SK-N-SH (cell line): ENCODE measurements at regions not wholly inside any gene's neighbourhood (a gene's known extent, or its start where the extent isn't known, plus 50 kb on each side); places are given as distances from the start of the nearest gene placed in this dataset.

Source experiments
- CTCF ChIA-PET: fragments of 300-600, 350-600 bp; formaldehyde crosslinking; extraction: SDS; loops from one replicate; lab custom pipeline; 2021; lab: Yijun Ruan, JAX
- POLR2A ChIA-PET: fragments of 350-600 bp; sonication (Branson Sonifier 250); formaldehyde crosslinking; extraction: SDS; loops from one replicate; lab custom pipeline; 2020; ENCODE audit warnings: antibody characterized with exemption, inconsistent platforms; lab: Yijun Ruan, JAX
- DNase-seq: peaks from one replicate; pipeline ENCODE4 v3.0.0; 2012
- H2AFZ ChIP-seq: fragments of 200-600 bp; sonication (generic); 2 replicates; pipeline ENCODE4 v1.8.1; 2016; ENCODE audit warnings: antibody characterized with exemption, mild to moderate bottlenecking, low read depth
- H3F3A ChIP-seq: fragments of 200-600 bp; sonication (generic); replicated peaks from 2 replicates; pipeline ENCODE3; 2016; ENCODE audit warnings: antibody characterized with exemption, mild to moderate bottlenecking; ENCODE audit not compliant: insufficient read depth
- H3K27ac ChIP-seq, 2 experiments: fragments of 200-500 bp in 1 of 2; fragments of 200-600 bp in 1 of 2; sonication (Bioruptor generic) in 1 of 2; sonication (generic), shearing (Covaris generic) in 1 of 2; 2 replicates each; pipeline versions ENCODE4 v1.5.1 to v1.6.1; 2014 to 2016; ENCODE audit warnings: low read depth in 2 of 2, inconsistent platforms in 1 of 2, low read length in 1 of 2, mild to moderate bottlenecking in 1 of 2, mixed read lengths in 1 of 2
- H3K27me3 ChIP-seq: fragments of 200-600 bp; sonication (generic), shearing (Covaris generic); 2 replicates; pipeline ENCODE4 v1.6.1; 2016; ENCODE audit warnings: mixed run types; ENCODE audit not compliant: insufficient read depth
- H3K36me3 ChIP-seq, 2 experiments: fragments of 200-500 bp in 1 of 2; fragments of 200-600 bp in 1 of 2; sonication (Bioruptor generic) in 1 of 2; sonication (generic) in 1 of 2; replicated peaks in 1 of 2; 2 replicates each; pipeline versions ENCODE3 to v1.5.1; 2014 to 2016; ENCODE audit warnings: low read length in 1 of 2, mild to moderate bottlenecking in 1 of 2; ENCODE audit not compliant: insufficient read depth in 2 of 2, control insufficient read depth in 1 of 2
- H3K4me1 ChIP-seq, 2 experiments: fragments of 200-500 bp in 1 of 2; fragments of 200-600 bp in 1 of 2; sonication (Bioruptor generic) in 1 of 2; sonication (generic), shearing (Covaris generic) in 1 of 2; 2 replicates each; pipeline versions ENCODE4 v1.5.1 to v1.6.1; 2014 to 2016; ENCODE audit warnings: low read depth in 1 of 2, low read length in 1 of 2, mixed run types in 1 of 2; ENCODE audit not compliant: insufficient read depth in 2 of 2, control insufficient read depth in 1 of 2
- H3K4me2 ChIP-seq: fragments of 200-600 bp; sonication (generic), shearing (Covaris generic); 2 replicates; pipeline ENCODE4 v1.6.1; 2017; ENCODE audit warnings: mixed run types
- H3K4me3 ChIP-seq, 2 experiments: fragments of 200-500 bp in 1 of 2; fragments of 200-600 bp in 1 of 2; sonication (Bioruptor generic) in 1 of 2; sonication (generic), shearing (Covaris generic) in 1 of 2; 2 replicates each; pipeline versions ENCODE4 v1.5.1 to v1.8.1; 2014 to 2016; ENCODE audit warnings: low read depth in 2 of 2, inconsistent platforms in 1 of 2, low read length in 1 of 2, mild to moderate bottlenecking in 1 of 2, mixed read lengths in 1 of 2, moderate library complexity in 1 of 2
- H3K79me2 ChIP-seq: fragments of 200-600 bp; sonication (generic); 2 replicates; pipeline ENCODE4 v1.8.1; 2017; ENCODE audit warnings: mild to moderate bottlenecking; ENCODE audit not compliant: insufficient read depth
- H3K9ac ChIP-seq: fragments of 200-600 bp; sonication (generic); 2 replicates; pipeline ENCODE4 v1.6.1; 2017; ENCODE audit warnings: mixed run types
- H3K9me2 ChIP-seq: fragments of 200-600 bp; sonication (generic); 2 replicates; pipeline ENCODE4 v1.6.1; 2017; ENCODE audit warnings: mixed run types
- H3K9me3 ChIP-seq: fragments of 200-600 bp; sonication (generic); 2 replicates; pipeline ENCODE4 v1.6.1; 2017; ENCODE audit warnings: mixed run types, mild to moderate bottlenecking, moderate library complexity
- H4K20me1 ChIP-seq: fragments of 200-600 bp; sonication (generic); 2 replicates; pipeline ENCODE4 v1.6.1; 2017; ENCODE audit warnings: mild to moderate bottlenecking, mixed run types; ENCODE audit not compliant: insufficient read depth
- FOXJ3 ChIP-seq: sonication (generic); formaldehyde crosslinking; IDR thresholded peaks from 2 replicates; pipeline ENCODE4 v1.5.1; 2020; ENCODE audit warnings: mild to moderate bottlenecking, missing genetic modification reagents
- FOXM1 ChIP-seq: IDR thresholded peaks from 2 replicates; pipeline ENCODE4 v1.4.0; 2012; ENCODE audit warnings: low read depth, mild to moderate bottlenecking
- JUND ChIP-seq: IDR thresholded peaks from 2 replicates; pipeline ENCODE4 v1.4.0; 2012
- MXI1 ChIP-seq: IDR thresholded peaks from 2 replicates; pipeline ENCODE4 v1.6.1; 2012; ENCODE audit warnings: mild to moderate bottlenecking, low read depth, low read length, improper control_type of control experiment
- NRF1 ChIP-seq: IDR thresholded peaks from 2 replicates; pipeline ENCODE4 v1.6.1; 2012; ENCODE audit warnings: low read depth, mild to moderate bottlenecking, low read length
- POLR2AphosphoS5 ChIP-seq: IDR thresholded peaks from 2 replicates; pipeline ENCODE4 v1.6.1; 2012; ENCODE audit warnings: low read depth, low read length
- RCOR1 ChIP-seq: fragments of 150-350 bp; IDR thresholded peaks from 2 replicates; pipeline ENCODE4 v1.6.1; 2017; ENCODE audit warnings: antibody characterized with exemption, low read length
- RFX5 ChIP-seq: IDR thresholded peaks from 2 replicates; pipeline ENCODE4 v1.6.1; 2012; ENCODE audit warnings: mild to moderate bottlenecking, improper control_type of control experiment, low read length
- SIN3A ChIP-seq: IDR thresholded peaks from 2 replicates; pipeline ENCODE4 v1.6.1; 2012; ENCODE audit warnings: low read depth, mild to moderate bottlenecking, low read length, moderate library complexity, borderline replicate concordance
- SMC3 ChIP-seq: IDR thresholded peaks from 2 replicates; pipeline ENCODE4 v1.6.1; 2012; ENCODE audit warnings: low read depth, low read length, improper control_type of control experiment
- WGBS: methylation state at CpG from one replicate; pipeline ENCODE4 v1.1.6; 2017; ENCODE audit warnings: low lambda C conversion rate; 5-methylcytosine and 5-hydroxymethylcytosine counted together
- TF ChIP-seq, protein P1 (sequence below): IDR thresholded peaks from 2 replicates; pipeline ENCODE4 v1.6.1; 2012; ENCODE audit warnings: mild to moderate bottlenecking, low read depth, low read length, moderate library complexity
- TF ChIP-seq, protein P2 (sequence below): fragments of 200-600 bp; sonication (generic); IDR thresholded peaks from 2 replicates; pipeline ENCODE4 v1.6.1; 2017; ENCODE audit warnings: antibody characterized with exemption, mild to moderate bottlenecking, moderate library complexity
- TF ChIP-seq, protein P3 (sequence below): IDR thresholded peaks from 2 replicates; pipeline ENCODE4 v1.4.0; 2012; ENCODE audit warnings: low read depth
- TF ChIP-seq, protein P4 (sequence below): IDR thresholded peaks from 2 replicates; pipeline ENCODE4; 2012
- TF ChIP-seq, protein P5 (sequence below): fragments of 150-350 bp; IDR thresholded peaks from 2 replicates; pipeline ENCODE4 v1.6.1; 2016; ENCODE audit warnings: mild to moderate bottlenecking, low read depth, low read length

DNA sequence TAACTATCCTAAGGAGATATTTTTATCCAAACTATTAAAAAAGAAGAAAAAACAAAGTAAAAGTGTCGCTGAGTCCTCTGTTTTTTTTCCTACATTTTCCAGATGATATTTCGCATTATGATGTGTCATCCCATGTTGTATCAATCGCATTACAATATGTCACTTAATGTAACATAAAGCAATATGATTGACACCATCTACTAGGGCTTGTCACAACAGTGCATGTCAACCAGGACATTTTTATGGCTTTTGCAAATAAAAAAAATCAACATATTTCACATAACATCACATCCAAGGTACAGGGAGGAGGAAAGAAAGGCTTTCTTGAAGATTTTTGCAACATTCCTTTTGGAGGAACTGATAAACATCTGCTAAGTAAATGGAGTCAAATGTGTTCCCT, 308.9 kb downstream of the ETAA1 start:
- Histone ChIP-seq H3K9ac (no peak overlapping the region), H3K27me3 (no peaks in the 10 kb centered on the region), H3K4me3 (no peak overlapping the region), H3F3A (no peaks in the 10 kb centered on the region), H3K9me2 (no peaks in the 10 kb centered on the region; the same call in none of the 2 replicates), H3K4me2 (no peak overlapping the region), H3K9me3 (no peaks in the 10 kb centered on the region), H3K27ac (no peak overlapping the region), H3K79me2 (no peaks in the 10 kb centered on the region), H4K20me1 (no peaks in the 10 kb centered on the region), H3K4me1 (peaks cover 0 to 15% of the 10 kb centered on the region in 2 experiments; a peak in 2 of 4 replicates), H3K36me3 (no peaks in the 10 kb centered on the region), H2AFZ (no peak overlapping the region)
- POLR2A ChIA-PET = no interaction called here
- WGBS = 65% methylated on average over 3 of the region's 3 CpGs
- TF ChIP-seq JUND (no peak), FOXM1 (no peak), SIN3A (no peak), MXI1 (no peak), NRF1 (no peak), SMC3 (no peak), RFX5 (no peak), FOXJ3 (CRISPR knock-in tag) (no peak), POLR2AphosphoS5 (no peak), RCOR1 (no peak)
- TF ChIP-seq, protein P1, sequence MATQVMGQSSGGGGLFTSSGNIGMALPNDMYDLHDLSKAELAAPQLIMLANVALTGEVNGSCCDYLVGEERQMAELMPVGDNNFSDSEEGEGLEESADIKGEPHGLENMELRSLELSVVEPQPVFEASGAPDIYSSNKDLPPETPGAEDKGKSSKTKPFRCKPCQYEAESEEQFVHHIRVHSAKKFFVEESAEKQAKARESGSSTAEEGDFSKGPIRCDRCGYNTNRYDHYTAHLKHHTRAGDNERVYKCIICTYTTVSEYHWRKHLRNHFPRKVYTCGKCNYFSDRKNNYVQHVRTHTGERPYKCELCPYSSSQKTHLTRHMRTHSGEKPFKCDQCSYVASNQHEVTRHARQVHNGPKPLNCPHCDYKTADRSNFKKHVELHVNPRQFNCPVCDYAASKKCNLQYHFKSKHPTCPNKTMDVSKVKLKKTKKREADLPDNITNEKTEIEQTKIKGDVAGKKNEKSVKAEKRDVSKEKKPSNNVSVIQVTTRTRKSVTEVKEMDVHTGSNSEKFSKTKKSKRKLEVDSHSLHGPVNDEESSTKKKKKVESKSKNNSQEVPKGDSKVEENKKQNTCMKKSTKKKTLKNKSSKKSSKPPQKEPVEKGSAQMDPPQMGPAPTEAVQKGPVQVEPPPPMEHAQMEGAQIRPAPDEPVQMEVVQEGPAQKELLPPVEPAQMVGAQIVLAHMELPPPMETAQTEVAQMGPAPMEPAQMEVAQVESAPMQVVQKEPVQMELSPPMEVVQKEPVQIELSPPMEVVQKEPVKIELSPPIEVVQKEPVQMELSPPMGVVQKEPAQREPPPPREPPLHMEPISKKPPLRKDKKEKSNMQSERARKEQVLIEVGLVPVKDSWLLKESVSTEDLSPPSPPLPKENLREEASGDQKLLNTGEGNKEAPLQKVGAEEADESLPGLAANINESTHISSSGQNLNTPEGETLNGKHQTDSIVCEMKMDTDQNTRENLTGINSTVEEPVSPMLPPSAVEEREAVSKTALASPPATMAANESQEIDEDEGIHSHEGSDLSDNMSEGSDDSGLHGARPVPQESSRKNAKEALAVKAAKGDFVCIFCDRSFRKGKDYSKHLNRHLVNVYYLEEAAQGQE = no peak
- TF ChIP-seq, protein P2, sequence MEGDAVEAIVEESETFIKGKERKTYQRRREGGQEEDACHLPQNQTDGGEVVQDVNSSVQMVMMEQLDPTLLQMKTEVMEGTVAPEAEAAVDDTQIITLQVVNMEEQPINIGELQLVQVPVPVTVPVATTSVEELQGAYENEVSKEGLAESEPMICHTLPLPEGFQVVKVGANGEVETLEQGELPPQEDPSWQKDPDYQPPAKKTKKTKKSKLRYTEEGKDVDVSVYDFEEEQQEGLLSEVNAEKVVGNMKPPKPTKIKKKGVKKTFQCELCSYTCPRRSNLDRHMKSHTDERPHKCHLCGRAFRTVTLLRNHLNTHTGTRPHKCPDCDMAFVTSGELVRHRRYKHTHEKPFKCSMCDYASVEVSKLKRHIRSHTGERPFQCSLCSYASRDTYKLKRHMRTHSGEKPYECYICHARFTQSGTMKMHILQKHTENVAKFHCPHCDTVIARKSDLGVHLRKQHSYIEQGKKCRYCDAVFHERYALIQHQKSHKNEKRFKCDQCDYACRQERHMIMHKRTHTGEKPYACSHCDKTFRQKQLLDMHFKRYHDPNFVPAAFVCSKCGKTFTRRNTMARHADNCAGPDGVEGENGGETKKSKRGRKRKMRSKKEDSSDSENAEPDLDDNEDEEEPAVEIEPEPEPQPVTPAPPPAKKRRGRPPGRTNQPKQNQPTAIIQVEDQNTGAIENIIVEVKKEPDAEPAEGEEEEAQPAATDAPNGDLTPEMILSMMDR = no peak
- TF ChIP-seq, protein P3, sequence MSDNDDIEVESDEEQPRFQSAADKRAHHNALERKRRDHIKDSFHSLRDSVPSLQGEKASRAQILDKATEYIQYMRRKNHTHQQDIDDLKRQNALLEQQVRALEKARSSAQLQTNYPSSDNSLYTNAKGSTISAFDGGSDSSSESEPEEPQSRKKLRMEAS = no peak
- TF ChIP-seq, protein P4, sequence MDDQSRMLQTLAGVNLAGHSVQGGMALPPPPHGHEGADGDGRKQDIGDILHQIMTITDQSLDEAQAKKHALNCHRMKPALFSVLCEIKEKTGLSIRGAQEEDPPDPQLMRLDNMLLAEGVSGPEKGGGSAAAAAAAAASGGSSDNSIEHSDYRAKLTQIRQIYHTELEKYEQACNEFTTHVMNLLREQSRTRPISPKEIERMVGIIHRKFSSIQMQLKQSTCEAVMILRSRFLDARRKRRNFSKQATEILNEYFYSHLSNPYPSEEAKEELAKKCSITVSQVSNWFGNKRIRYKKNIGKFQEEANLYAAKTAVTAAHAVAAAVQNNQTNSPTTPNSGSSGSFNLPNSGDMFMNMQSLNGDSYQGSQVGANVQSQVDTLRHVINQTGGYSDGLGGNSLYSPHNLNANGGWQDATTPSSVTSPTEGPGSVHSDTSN = no peak
- TF ChIP-seq, protein P5, sequence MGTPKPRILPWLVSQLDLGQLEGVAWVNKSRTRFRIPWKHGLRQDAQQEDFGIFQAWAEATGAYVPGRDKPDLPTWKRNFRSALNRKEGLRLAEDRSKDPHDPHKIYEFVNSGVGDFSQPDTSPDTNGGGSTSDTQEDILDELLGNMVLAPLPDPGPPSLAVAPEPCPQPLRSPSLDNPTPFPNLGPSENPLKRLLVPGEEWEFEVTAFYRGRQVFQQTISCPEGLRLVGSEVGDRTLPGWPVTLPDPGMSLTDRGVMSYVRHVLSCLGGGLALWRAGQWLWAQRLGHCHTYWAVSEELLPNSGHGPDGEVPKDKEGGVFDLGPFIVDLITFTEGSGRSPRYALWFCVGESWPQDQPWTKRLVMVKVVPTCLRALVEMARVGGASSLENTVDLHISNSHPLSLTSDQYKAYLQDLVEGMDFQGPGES = no peak
- CTCF ChIA-PET = no interaction called here
- no peak for DNase-seq
